ENCODE measurements at regions not wholly inside any gene's neighbourhood (a gene's known extent, or its start where the extent isn't known, plus 50 kb on each side); places are given as distances from the start of the nearest gene placed in this dataset.

DNA sequence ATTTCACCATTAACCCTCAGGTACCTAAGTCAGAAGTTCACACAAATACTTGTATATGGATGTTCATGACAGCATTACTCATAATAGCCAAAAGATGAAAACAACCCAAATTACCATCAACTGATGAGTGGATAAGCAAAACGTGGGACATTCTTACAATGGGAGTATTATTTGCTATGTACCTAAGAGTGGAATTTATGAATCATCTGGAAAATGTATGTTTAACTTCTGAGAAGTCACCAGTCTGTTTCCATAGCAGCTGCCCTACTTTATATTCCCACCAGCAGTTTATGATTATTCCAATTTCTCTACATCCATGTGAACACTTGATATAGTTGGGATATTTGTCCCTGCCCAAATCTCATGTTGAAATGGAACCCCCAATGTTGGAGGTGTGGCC lies 1478.9 kb downstream of the PCDH19 start:
- no peaks in the 10 kb centered on the region for H3K4me1 ChIP-seq (ENCODE audit: control insufficient read depth in 1 of 2, insufficient read depth in 2 of 2, low read length in 2 of 2)
- TF ChIP-seq EZH2phosphoT487 (IDR thresholded peaks at IDR 0.05; ENCODE audit: borderline replicate concordance) (no peak), SRF (IDR thresholded peaks at IDR 0.05; ENCODE audit: low read depth) (no peak), ZFX (IDR thresholded peaks at IDR 0.05) (no peak), TCF7L2 (IDR thresholded peaks at IDR 0.05; ENCODE audit: borderline replicate concordance, extremely low read depth, insufficient read depth, insufficient read length) (no peak), FOSL1 (IDR thresholded peaks at IDR 0.05; ENCODE audit: low read depth) (no peak), SP1 (IDR thresholded peaks at IDR 0.05; ENCODE audit: low read depth) (no peak), CEBPB (IDR thresholded peaks at IDR 0.05; ENCODE audit: low read depth) (no peak), JUND (IDR thresholded peaks at IDR 0.05) (no peak), EZH2 (IDR thresholded peaks at IDR 0.05) (no peak), EGR1 (IDR thresholded peaks at IDR 0.05; ENCODE audit: low read depth) (no peak), POLR2A (IDR thresholded peaks at IDR 0.05; ENCODE audit: borderline replicate concordance, extremely low read depth, insufficient read depth, insufficient read length) (no peak), ZNF274 (IDR thresholded peaks at IDR 0.05; ENCODE audit: low read depth, low read length) (no peak), YY1 (IDR thresholded peaks at IDR 0.05; ENCODE audit: extremely low read depth, insufficient replicate concordance, low read depth, low read length) (no peak), CBX3 (IDR thresholded peaks at IDR 0.05; ENCODE audit: low read depth) (no peak), SIN3A (IDR thresholded peaks at IDR 0.05; ENCODE audit: low read depth) (no peak), RAD21 (IDR thresholded peaks at IDR 0.05; ENCODE audit: low read depth) (no peak)
- TF ChIP-seq, protein P1, sequence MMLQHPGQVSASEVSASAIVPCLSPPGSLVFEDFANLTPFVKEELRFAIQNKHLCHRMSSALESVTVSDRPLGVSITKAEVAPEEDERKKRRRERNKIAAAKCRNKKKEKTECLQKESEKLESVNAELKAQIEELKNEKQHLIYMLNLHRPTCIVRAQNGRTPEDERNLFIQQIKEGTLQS (IDR thresholded peaks at IDR 0.05) = no peak
- TF ChIP-seq, protein P2, sequence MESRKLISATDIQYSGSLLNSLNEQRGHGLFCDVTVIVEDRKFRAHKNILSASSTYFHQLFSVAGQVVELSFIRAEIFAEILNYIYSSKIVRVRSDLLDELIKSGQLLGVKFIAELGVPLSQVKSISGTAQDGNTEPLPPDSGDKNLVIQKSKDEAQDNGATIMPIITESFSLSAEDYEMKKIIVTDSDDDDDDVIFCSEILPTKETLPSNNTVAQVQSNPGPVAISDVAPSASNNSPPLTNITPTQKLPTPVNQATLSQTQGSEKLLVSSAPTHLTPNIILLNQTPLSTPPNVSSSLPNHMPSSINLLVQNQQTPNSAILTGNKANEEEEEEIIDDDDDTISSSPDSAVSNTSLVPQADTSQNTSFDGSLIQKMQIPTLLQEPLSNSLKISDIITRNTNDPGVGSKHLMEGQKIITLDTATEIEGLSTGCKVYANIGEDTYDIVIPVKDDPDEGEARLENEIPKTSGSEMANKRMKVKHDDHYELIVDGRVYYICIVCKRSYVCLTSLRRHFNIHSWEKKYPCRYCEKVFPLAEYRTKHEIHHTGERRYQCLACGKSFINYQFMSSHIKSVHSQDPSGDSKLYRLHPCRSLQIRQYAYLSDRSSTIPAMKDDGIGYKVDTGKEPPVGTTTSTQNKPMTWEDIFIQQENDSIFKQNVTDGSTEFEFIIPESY (IDR thresholded peaks at IDR 0.05; ENCODE audit: extremely low read depth, insufficient replicate concordance, low read length) = no peak
- TF ChIP-seq, protein P3, sequence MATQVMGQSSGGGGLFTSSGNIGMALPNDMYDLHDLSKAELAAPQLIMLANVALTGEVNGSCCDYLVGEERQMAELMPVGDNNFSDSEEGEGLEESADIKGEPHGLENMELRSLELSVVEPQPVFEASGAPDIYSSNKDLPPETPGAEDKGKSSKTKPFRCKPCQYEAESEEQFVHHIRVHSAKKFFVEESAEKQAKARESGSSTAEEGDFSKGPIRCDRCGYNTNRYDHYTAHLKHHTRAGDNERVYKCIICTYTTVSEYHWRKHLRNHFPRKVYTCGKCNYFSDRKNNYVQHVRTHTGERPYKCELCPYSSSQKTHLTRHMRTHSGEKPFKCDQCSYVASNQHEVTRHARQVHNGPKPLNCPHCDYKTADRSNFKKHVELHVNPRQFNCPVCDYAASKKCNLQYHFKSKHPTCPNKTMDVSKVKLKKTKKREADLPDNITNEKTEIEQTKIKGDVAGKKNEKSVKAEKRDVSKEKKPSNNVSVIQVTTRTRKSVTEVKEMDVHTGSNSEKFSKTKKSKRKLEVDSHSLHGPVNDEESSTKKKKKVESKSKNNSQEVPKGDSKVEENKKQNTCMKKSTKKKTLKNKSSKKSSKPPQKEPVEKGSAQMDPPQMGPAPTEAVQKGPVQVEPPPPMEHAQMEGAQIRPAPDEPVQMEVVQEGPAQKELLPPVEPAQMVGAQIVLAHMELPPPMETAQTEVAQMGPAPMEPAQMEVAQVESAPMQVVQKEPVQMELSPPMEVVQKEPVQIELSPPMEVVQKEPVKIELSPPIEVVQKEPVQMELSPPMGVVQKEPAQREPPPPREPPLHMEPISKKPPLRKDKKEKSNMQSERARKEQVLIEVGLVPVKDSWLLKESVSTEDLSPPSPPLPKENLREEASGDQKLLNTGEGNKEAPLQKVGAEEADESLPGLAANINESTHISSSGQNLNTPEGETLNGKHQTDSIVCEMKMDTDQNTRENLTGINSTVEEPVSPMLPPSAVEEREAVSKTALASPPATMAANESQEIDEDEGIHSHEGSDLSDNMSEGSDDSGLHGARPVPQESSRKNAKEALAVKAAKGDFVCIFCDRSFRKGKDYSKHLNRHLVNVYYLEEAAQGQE (IDR thresholded peaks at IDR 0.05; ENCODE audit: low read depth) = no peak
- TF ChIP-seq, protein P4, sequence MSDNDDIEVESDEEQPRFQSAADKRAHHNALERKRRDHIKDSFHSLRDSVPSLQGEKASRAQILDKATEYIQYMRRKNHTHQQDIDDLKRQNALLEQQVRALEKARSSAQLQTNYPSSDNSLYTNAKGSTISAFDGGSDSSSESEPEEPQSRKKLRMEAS (IDR thresholded peaks at IDR 0.05) = no peak
- H3K27ac ChIP-seq (ENCODE audit: low read depth, low read length) = no peak overlapping the region
- H3K4me2 ChIP-seq (ENCODE audit: low read length) = no peak overlapping the region
- no TSS peak for BruUV-seq (replicated peaks)
- H3K9ac ChIP-seq (ENCODE audit: low read length) = no peak overlapping the region
- H2AFZ ChIP-seq (ENCODE audit: low read depth, low read length, poor library complexity, severe bottlenecking) = no peak overlapping the region
- ATAC-seq (no peak), DNase-seq (ENCODE audit: low read depth, low spot score) (no peak)
- intact Hi-C loops (cut with micrococcal nuclease) = no loop called here
- H3K36me3 ChIP-seq (ENCODE audit: control insufficient read depth in 1 of 2, insufficient read depth in 2 of 2, low read length in 2 of 2) = no peaks in the 10 kb centered on the region
- H3K79me2 ChIP-seq (ENCODE audit: insufficient read depth, low read length) = no peaks in the 10 kb centered on the region
- H3K9me2 ChIP-seq (ENCODE audit: insufficient read depth) = no peaks in the 10 kb centered on the region
- RAD21 ChIA-PET (ENCODE audit: low non-redundant PET in 1 of 2, low total read pairs in 2 of 2, uncharacterized antibody in 2 of 2, unreplicated experiment in 2 of 2) = no interaction called here
- no peaks in the 10 kb centered on the region for H4K20me1 ChIP-seq (ENCODE audit: insufficient read depth)
- no peaks in the 10 kb centered on the region for H3K9me3 ChIP-seq (ENCODE audit: control insufficient read depth in 1 of 2, insufficient read depth in 1 of 2, low read depth in 1 of 2, low read length in 2 of 2)
- H3K27me3 ChIP-seq (ENCODE audit: insufficient read depth, low read length) = no peaks in the 10 kb centered on the region
- H3K4me3 ChIP-seq (replicated peaks in 1 of 2; ENCODE audit: low read depth in 1 of 2, low read length in 2 of 2) = no peak overlapping the region
- CTCF ChIA-PET = no interaction called here
- POLR2A ChIA-PET = no interaction called here
